Lung (tissue), 11 donors: ENCODE measurements at regions not wholly inside any gene's neighbourhood (a gene's known extent, or its start where the extent isn't known, plus 50 kb on each side); places are given as distances from the start of the nearest gene placed in this dataset.

Experiments
- ATAC-seq: fragments of 200-7000 bp; cut with Tn5 transposase; one replicate; pipeline ENCODE4 v1.9.1; 2020; ENCODE audit warnings: moderate number of reproducible peaks; ENCODE audit not compliant: insufficient read depth, low FRiP score
- DNase-seq, 3 donors: peaks; one replicate each; pipeline ENCODE4 v3.0.0-alpha.2; 2013 to 2017
- H3K27ac ChIP-seq, 2 donors: one replicate each; pipeline ENCODE4 v1.5.1; 2013; ENCODE audit warnings: mild to moderate bottlenecking in 2 of 2, moderate library complexity in 2 of 2, control low read depth in 1 of 2, inconsistent platforms in 1 of 2, low read depth in 1 of 2, low read length in 1 of 2
- H3K27me3 ChIP-seq, 3 donors: one replicate each; pipeline ENCODE4 v1.5.1; 2013; ENCODE audit warnings: low read length in 2 of 3; ENCODE audit not compliant: control insufficient read depth in 3 of 3, insufficient read depth in 3 of 3
- H3K36me3 ChIP-seq, 4 donors: one replicate each; pipeline ENCODE4 v1.5.1; 2013; ENCODE audit warnings: low read length in 4 of 4, mild to moderate bottlenecking in 1 of 4, moderate library complexity in 1 of 4; ENCODE audit not compliant: control insufficient read depth in 4 of 4, insufficient read depth in 4 of 4
- H3K4me1 ChIP-seq, 5 donors: one replicate each; pipeline ENCODE4 v1.5.1; 2013; ENCODE audit warnings: low read length in 5 of 5, mild to moderate bottlenecking in 2 of 5, moderate library complexity in 1 of 5; ENCODE audit not compliant: control insufficient read depth in 5 of 5, insufficient read depth in 5 of 5
- H3K4me3 ChIP-seq: one replicate; pipeline ENCODE4 v1.5.1; 2013; ENCODE audit warnings: mild to moderate bottlenecking, control low read depth, moderate library complexity
- H3K9ac ChIP-seq, 2 donors: one replicate each; pipeline ENCODE4 v1.5.1; 2013; ENCODE audit warnings: low read length in 2 of 2, control low read depth in 1 of 2; ENCODE audit not compliant: insufficient read depth in 1 of 2
- H3K9me3 ChIP-seq, 4 donors: one replicate each; pipeline ENCODE4 v1.5.1; 2013; ENCODE audit warnings: low read length in 3 of 4, mild to moderate bottlenecking in 1 of 4, moderate library complexity in 1 of 4; ENCODE audit not compliant: control insufficient read depth in 4 of 4, insufficient read depth in 3 of 4
- WGBS, 2 donors: extraction: QIAGEN DNeasy Blood & Tissue Kit; methylation state at CpG; one replicate each; pipeline ENCODE4 v1.1.7; 2013; 5-methylcytosine and 5-hydroxymethylcytosine counted together
- TF ChIP-seq, protein P1 (sequence below): IDR thresholded peaks from 2 replicates; pipeline ENCODE4 v1.5.1; 2012; ENCODE audit warnings: mild to moderate bottlenecking; ENCODE audit errors: control extremely low read depth, extremely low read depth
- donor health status: control.
- donor health status: control.
- donor health status: Bipolar disorder and iron deficiency.
- donor health status: healthy.
- donor health status: DM: yes; HTN: yes; CAD: no.

DNA sequence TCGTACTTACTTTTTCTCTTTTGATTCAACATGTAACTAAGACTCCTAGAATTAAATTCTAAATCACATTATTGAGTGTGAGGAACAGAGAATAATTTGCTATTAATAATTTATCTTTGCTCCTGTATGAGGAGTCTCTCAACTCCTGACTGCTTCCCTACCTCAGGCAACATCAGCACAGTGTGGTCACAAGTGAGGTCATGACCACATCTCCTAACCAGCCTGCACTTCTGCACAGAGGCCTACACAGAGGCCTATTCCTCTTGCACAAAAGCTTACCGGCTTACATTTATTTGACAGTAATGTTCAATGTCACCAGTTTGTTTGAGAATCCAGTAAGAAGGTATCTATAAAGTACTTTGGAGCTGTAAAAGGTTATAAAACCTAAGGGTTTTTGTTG lies 637.4 kb upstream of the MARCKS start:
- Histone ChIP-seq H3K36me3 (no peaks in the 10 kb centered on the region), H3K4me3 (no peak overlapping the region), H3K27ac (no peak overlapping the region), H3K4me1 (no peaks in the 10 kb centered on the region), H3K9ac (no peak overlapping the region), H3K9me3 (peaks cover 0 to 4% (median 0%) of the 10 kb centered on the region in 4 donors), H3K27me3 (no peaks in the 10 kb centered on the region)
- 87 to 91% methylated on average over 2 of the region's 2 CpGs for WGBS, 2 donors
- ATAC-seq (no peak), DNase-seq (no peak)
- TF ChIP-seq, protein P1, sequence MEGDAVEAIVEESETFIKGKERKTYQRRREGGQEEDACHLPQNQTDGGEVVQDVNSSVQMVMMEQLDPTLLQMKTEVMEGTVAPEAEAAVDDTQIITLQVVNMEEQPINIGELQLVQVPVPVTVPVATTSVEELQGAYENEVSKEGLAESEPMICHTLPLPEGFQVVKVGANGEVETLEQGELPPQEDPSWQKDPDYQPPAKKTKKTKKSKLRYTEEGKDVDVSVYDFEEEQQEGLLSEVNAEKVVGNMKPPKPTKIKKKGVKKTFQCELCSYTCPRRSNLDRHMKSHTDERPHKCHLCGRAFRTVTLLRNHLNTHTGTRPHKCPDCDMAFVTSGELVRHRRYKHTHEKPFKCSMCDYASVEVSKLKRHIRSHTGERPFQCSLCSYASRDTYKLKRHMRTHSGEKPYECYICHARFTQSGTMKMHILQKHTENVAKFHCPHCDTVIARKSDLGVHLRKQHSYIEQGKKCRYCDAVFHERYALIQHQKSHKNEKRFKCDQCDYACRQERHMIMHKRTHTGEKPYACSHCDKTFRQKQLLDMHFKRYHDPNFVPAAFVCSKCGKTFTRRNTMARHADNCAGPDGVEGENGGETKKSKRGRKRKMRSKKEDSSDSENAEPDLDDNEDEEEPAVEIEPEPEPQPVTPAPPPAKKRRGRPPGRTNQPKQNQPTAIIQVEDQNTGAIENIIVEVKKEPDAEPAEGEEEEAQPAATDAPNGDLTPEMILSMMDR: no peak

DNA sequence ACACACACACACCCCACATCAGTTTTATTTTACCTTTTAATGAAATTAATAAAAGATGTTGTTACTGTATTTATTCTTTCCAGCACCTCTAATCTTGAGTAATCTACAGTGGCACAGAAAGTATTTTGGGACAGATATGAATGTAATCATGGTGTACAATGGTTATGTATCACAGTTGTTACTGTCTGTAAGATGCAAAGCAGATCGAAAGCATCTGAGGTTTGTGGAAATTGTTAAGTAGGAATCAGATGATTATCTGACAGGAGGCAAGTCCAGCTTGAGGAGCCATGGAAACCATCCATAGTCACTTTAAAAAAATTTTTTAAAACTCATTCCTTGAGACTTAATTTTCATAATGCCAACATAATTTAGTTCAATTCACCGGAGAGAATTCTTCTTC lies 636.3 kb upstream of the MARCKS start:
- peaks cover 0 to 4% (median 0%) of the 10 kb centered on the region in 4 donors for H3K9me3 ChIP-seq
- H3K27ac ChIP-seq: no peak overlapping the region
- H3K4me1 ChIP-seq: no peaks in the 10 kb centered on the region
- no peaks in the 10 kb centered on the region for H3K36me3 ChIP-seq
- DNase-seq: no peak
- H3K9ac ChIP-seq: no peak overlapping the region
- TF ChIP-seq, protein P1: no peak
- H3K27me3 ChIP-seq: no peaks in the 10 kb centered on the region
- WGBS, 2 donors: 84 to 96% methylated on average over 2 of the region's 2 CpGs
- ATAC-seq: no peak
- H3K4me3 ChIP-seq: no peak overlapping the region

DNA sequence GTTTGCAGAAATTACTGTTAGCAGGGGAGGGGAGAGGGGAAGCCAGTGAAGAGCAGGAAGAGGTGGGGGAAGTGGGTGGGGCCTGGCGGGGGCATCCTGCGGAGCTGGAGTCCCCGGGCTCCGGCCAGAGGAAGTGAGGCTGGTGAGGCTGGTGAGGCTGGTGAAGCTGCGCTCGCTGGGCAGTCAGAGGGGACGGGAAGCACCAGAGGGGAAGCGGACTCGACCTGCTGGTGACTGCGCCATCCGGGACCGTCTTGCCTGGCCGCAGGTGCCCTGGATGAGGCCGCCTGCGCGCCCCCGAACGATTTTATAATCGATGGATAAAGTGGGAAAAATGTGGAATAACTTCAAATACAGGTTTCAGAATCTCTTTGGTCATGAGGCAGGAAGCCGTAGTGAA lies 635.3 kb upstream of the MARCKS start:
- no peaks in the 10 kb centered on the region for H3K36me3 ChIP-seq
- ATAC-seq (no peak), DNase-seq (no peak)
- no peaks in the 10 kb centered on the region for H3K27me3 ChIP-seq
- TF ChIP-seq, protein P1: no peak
- H3K9me3 ChIP-seq: peaks cover 0 to 4% (median 0%) of the 10 kb centered on the region in 4 donors
- H3K4me1 ChIP-seq: no peaks in the 10 kb centered on the region
- no peak overlapping the region for H3K4me3 ChIP-seq
- H3K27ac ChIP-seq: no peak overlapping the region
- no peak overlapping the region for H3K9ac ChIP-seq
- WGBS, 2 donors: 87 to 88% methylated on average over 20 of the region's 20 CpGs

DNA sequence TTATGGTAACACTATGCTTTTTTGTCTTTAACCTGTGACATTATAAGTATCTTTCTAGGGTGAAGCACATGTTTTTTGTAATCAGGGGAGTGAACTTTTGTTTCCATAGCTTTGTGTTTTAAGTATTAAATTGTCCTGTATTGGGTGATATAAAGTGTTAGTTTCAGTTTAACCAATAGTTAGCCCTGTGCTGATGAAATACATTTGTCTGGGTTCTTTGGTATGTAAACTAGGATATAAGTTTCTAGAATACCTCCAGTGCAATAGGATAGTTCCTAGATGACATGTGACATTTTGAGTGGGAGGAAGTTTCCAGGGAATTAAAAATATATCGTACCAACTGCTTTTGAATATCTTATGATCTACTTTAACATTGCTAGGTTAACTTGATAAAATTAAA lies 611.0 kb upstream of the MARCKS start:
- Histone ChIP-seq H3K27me3 (no peaks in the 10 kb centered on the region), H3K4me3 (no peak overlapping the region), H3K4me1 (no peaks in the 10 kb centered on the region), H3K9ac (no peak overlapping the region), H3K9me3 (peaks cover 0 to 5% (median 0%) of the 10 kb centered on the region in 4 donors), H3K36me3 (no peaks in the 10 kb centered on the region), H3K27ac (no peak overlapping the region)
- TF ChIP-seq, protein P1: no peak
- ATAC-seq (no peak), DNase-seq (no peak)
- WGBS, 2 donors: 88 to 91% methylated on average over 1 of the region's 1 CpG
